ENCODE measurements at regions not wholly inside any gene's neighbourhood (a gene's known extent, or its start where the extent isn't known, plus 50 kb on each side); places are given as distances from the start of the nearest gene placed in this dataset.
"Not testable (repeated sequence)": the region's sequence is repeated elsewhere in the genome, so short reads cannot be mapped to it uniquely, and the experiment has no call there.

DNA sequence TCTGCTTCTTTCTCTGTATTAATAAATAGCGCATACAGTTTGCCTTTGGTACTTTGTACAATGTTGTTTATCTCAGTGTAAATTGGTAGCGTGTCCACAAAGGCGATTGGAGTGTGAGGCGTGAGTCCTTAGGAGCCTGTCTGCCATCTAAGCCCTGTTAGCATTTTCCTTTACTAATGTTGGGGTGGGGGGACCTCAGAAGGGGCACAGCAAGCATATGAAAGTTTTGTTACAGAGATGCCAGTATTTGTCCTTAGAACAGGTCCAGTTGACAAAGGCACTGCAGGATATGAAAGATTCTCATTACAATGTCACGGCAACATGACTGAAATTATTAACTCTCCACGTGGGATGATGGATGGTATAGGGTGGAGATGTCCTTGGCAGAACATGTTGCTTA, 796.8 kb upstream of the TPTE start:
- POLR2A ChIA-PET; BruUV-seq (replicated peaks): not testable (repeated sequence)

DNA sequence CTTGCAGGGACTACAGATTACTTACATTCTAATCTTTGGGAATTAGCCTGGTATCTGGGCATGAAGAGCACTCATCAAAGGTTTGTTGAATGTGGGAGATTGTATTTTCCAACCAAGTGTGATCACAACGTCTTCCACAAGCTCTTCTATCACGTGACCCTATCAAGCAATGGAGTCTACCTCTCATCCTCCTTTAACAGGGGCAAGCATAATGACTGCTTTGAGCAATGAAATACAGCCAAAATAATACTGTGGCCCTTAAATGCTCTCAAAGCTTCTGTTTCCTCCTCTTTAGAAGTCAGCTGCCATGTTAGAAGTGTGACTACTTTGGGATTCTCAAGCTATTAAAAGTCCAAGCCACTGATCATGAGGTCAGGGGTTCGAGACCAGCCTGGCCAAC, 794.2 kb upstream of the TPTE start:
- ATAC-seq; RAD21 ChIA-PET (ENCODE audit: low non-redundant PET in 1 of 2, low total read pairs in 2 of 2, uncharacterized antibody in 2 of 2, unreplicated experiment in 2 of 2); H3K9ac ChIP-seq (ENCODE audit: low read length); H3K9me2 ChIP-seq (ENCODE audit: insufficient read depth); H3K4me2 ChIP-seq (ENCODE audit: low read length); H3K79me2 ChIP-seq (ENCODE audit: insufficient read depth, low read length); BruUV-seq (replicated peaks); H3K4me1 ChIP-seq (ENCODE audit: control insufficient read depth in 1 of 2, insufficient read depth in 2 of 2, low read length in 2 of 2); H3K36me3 ChIP-seq (ENCODE audit: control insufficient read depth in 1 of 2, insufficient read depth in 2 of 2, low read length in 2 of 2); H3K27ac ChIP-seq (ENCODE audit: low read depth, low read length); CTCF ChIA-PET; H2AFZ ChIP-seq (ENCODE audit: low read depth, low read length, poor library complexity, severe bottlenecking); DNase-seq (ENCODE audit: low read depth, low spot score); H3K4me3 ChIP-seq (replicated peaks in 1 of 2; ENCODE audit: low read depth in 1 of 2, low read length in 2 of 2); POLR2A ChIA-PET; intact Hi-C loops (cut with micrococcal nuclease); H4K20me1 ChIP-seq (ENCODE audit: insufficient read depth); H3K27me3 ChIP-seq (ENCODE audit: insufficient read depth, low read length): not testable (repeated sequence)
- peaks cover 25 to 34% of the 10 kb centered on the region in 2 experiments; a peak in 2 of 4 replicates for H3K9me3 ChIP-seq (ENCODE audit: control insufficient read depth in 1 of 2, insufficient read depth in 1 of 2, low read depth in 1 of 2, low read length in 2 of 2)

More for the DNA sequence above, 796.8 kb upstream of the TPTE start:
- H3K27me3 ChIP-seq (ENCODE audit: insufficient read depth, low read length); H3K27ac ChIP-seq (ENCODE audit: low read depth, low read length); ATAC-seq; H3K36me3 ChIP-seq (ENCODE audit: control insufficient read depth in 1 of 2, insufficient read depth in 2 of 2, low read length in 2 of 2); H3K4me1 ChIP-seq (ENCODE audit: control insufficient read depth in 1 of 2, insufficient read depth in 2 of 2, low read length in 2 of 2); DNase-seq (ENCODE audit: low read depth, low spot score); H3K4me2 ChIP-seq (ENCODE audit: low read length); intact Hi-C loops (cut with micrococcal nuclease); H3K9me2 ChIP-seq (ENCODE audit: insufficient read depth); H3K9ac ChIP-seq (ENCODE audit: low read length); H4K20me1 ChIP-seq (ENCODE audit: insufficient read depth); RAD21 ChIA-PET (ENCODE audit: low non-redundant PET in 1 of 2, low total read pairs in 2 of 2, uncharacterized antibody in 2 of 2, unreplicated experiment in 2 of 2); CTCF ChIA-PET; H3K79me2 ChIP-seq (ENCODE audit: insufficient read depth, low read length); H3K4me3 ChIP-seq (replicated peaks in 1 of 2; ENCODE audit: low read depth in 1 of 2, low read length in 2 of 2); H2AFZ ChIP-seq (ENCODE audit: low read depth, low read length, poor library complexity, severe bottlenecking): not testable (repeated sequence)
- H3K9me3 ChIP-seq (ENCODE audit: control insufficient read depth in 1 of 2, insufficient read depth in 1 of 2, low read depth in 1 of 2, low read length in 2 of 2): peaks cover 29% of the 10 kb centered on the region in 2 experiments; a peak in 2 of 4 replicates

DNA sequence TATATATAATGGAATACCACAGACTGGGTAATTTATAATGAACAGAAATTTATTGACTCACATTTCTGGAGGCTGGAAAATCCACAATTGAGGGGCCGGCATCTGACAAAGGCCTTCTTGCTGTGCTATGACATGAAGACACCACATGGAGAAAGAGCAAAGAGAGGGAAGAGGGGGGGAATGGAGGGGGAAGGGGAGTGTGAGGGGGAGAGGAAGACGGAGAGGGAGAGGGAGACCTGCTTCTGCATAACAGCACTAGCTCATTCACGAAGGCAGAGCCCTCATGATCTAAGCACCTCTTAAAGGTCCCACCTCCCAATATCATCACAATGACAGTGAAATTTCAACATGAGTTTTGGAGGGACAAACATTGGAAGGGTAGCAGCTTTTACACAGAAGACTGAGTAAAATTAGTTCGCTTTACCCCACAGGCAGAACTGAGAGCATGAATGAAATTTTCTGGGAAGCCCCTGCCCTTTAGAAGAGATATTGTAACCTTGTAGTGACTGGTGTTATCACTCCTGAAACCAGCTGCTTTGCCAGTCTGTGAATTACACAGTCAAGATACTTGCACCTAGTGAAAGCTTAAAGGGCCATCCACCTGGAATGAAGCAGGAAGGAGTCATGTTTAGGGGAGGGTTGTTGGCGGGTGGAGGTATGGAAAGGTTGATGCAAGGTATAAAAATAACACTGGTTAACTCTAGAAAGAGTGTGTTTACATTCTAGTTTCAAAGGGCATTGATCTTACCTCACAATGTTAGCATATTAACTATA, 793.0 kb upstream of the TPTE start:
- RAD21 ChIA-PET (ENCODE audit: low non-redundant PET in 1 of 2, low total read pairs in 2 of 2, uncharacterized antibody in 2 of 2, unreplicated experiment in 2 of 2); H3K4me3 ChIP-seq (replicated peaks in 1 of 2; ENCODE audit: low read depth in 1 of 2, low read length in 2 of 2); H3K36me3 ChIP-seq (ENCODE audit: control insufficient read depth in 1 of 2, insufficient read depth in 2 of 2, low read length in 2 of 2); H3K4me2 ChIP-seq (ENCODE audit: low read length); H4K20me1 ChIP-seq (ENCODE audit: insufficient read depth); H3K9me2 ChIP-seq (ENCODE audit: insufficient read depth); H2AFZ ChIP-seq (ENCODE audit: low read depth, low read length, poor library complexity, severe bottlenecking); H3K79me2 ChIP-seq (ENCODE audit: insufficient read depth, low read length); CTCF ChIA-PET; H3K27me3 ChIP-seq (ENCODE audit: insufficient read depth, low read length); H3K9ac ChIP-seq (ENCODE audit: low read length); intact Hi-C loops (cut with micrococcal nuclease); DNase-seq (ENCODE audit: low read depth, low spot score); H3K27ac ChIP-seq (ENCODE audit: low read depth, low read length); H3K4me1 ChIP-seq (ENCODE audit: control insufficient read depth in 1 of 2, insufficient read depth in 2 of 2, low read length in 2 of 2); POLR2A ChIA-PET; BruUV-seq (replicated peaks); ATAC-seq: not testable (repeated sequence)
- peaks cover 25 to 45% of the 10 kb centered on the region in 2 experiments; a peak in 2 of 4 replicates for H3K9me3 ChIP-seq (ENCODE audit: control insufficient read depth in 1 of 2, insufficient read depth in 1 of 2, low read depth in 1 of 2, low read length in 2 of 2)

All from HCT116 (cell line).